ENCODE measurements at regions not wholly inside any gene's neighbourhood (a gene's known extent, or its start where the extent isn't known, plus 50 kb on each side); places are given as distances from the start of the nearest gene placed in this dataset.

DNA sequence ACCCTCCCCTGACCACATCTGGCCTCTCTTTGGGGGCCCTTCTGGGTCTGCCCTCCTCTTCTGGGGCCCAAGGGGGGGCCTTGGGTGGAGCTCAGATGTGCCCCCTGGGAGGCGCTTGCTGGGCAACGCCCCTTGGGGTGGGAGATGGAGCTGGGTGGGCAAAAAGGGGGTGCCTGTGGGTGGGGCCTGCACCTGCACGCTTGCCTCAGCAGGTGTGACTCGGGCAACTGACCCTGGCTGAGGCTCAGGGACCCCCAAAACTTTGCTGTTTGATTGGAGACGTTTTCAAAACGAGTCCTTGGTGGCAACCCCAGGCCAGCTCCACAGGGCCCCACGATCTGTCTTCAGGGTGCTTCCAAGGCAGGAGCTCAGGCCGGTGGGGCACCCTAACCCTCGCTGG lies 105.3 kb downstream of the SIK1 start:
- TF ChIP-seq, protein P1, sequence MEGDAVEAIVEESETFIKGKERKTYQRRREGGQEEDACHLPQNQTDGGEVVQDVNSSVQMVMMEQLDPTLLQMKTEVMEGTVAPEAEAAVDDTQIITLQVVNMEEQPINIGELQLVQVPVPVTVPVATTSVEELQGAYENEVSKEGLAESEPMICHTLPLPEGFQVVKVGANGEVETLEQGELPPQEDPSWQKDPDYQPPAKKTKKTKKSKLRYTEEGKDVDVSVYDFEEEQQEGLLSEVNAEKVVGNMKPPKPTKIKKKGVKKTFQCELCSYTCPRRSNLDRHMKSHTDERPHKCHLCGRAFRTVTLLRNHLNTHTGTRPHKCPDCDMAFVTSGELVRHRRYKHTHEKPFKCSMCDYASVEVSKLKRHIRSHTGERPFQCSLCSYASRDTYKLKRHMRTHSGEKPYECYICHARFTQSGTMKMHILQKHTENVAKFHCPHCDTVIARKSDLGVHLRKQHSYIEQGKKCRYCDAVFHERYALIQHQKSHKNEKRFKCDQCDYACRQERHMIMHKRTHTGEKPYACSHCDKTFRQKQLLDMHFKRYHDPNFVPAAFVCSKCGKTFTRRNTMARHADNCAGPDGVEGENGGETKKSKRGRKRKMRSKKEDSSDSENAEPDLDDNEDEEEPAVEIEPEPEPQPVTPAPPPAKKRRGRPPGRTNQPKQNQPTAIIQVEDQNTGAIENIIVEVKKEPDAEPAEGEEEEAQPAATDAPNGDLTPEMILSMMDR (IDR thresholded peaks at IDR 0.05 in 2 of 3, conservative IDR thresholded peaks at IDR 0.05 in 1 of 3; ENCODE audit: borderline replicate concordance in 1 of 3, insufficient read depth in 1 of 3, low read depth in 2 of 3, low read length in 2 of 3), result no peak
- TF ChIP-seq EZH2phosphoT487 (IDR thresholded peaks at IDR 0.05; ENCODE audit: borderline replicate concordance), result no peak
- no peak for TF ChIP-seq FOSL1 (IDR thresholded peaks at IDR 0.05; ENCODE audit: low read depth)
- no peak for TF ChIP-seq POLR2A (IDR thresholded peaks at IDR 0.05; ENCODE audit: borderline replicate concordance, extremely low read depth, insufficient read depth, insufficient read length)
- TF ChIP-seq POLR2AphosphoS5 (IDR thresholded peaks at IDR 0.05; ENCODE audit: low read depth, low read length), result no peak

Measured in HCT116 (cell line).